OCI-LY3 (cell line): ENCODE measurements at regions not wholly inside any gene's neighbourhood (a gene's known extent, or its start where the extent isn't known, plus 50 kb on each side); places are given as distances from the start of the nearest gene placed in this dataset.

ENCODE experiments used
- EZH2phosphoT487 ChIP-seq: fragments of 200-600 bp; shearing (Covaris generic); IDR thresholded peaks from 2 replicates; pipeline ENCODE4 v1.6.1; 2018; ENCODE audit warnings: antibody characterized with exemption, mixed run types, low read depth
- TF ChIP-seq, protein P1 (sequence below): fragments of 200-600, 300-600 bp; sonication (generic); IDR thresholded peaks from 2 replicates; pipeline ENCODE4 v1.5.1; 2014; ENCODE audit warnings: antibody characterized with exemption, low read length, low read depth

DNA sequence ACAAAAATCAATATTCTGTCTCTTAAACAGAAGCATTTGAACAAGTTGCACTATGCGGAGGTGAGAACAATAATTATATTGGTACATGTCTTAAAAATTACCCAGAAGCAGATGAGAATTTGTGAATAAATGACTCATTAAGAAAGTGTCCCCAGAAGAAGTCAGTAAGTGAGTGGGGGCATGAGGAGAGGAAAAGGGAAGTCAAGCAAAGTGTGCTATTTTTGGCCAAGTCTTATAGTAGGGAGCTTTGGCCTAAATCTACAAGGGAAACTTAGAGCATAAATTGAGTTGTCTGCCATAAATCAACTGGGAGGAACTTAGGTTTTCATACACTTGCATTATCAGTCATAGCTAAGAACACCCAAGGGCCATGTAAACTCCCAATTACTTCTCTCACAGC is 86.9 kb upstream of the SATB1 start:
- no peak for TF ChIP-seq EZH2phosphoT487
- TF ChIP-seq, protein P1, sequence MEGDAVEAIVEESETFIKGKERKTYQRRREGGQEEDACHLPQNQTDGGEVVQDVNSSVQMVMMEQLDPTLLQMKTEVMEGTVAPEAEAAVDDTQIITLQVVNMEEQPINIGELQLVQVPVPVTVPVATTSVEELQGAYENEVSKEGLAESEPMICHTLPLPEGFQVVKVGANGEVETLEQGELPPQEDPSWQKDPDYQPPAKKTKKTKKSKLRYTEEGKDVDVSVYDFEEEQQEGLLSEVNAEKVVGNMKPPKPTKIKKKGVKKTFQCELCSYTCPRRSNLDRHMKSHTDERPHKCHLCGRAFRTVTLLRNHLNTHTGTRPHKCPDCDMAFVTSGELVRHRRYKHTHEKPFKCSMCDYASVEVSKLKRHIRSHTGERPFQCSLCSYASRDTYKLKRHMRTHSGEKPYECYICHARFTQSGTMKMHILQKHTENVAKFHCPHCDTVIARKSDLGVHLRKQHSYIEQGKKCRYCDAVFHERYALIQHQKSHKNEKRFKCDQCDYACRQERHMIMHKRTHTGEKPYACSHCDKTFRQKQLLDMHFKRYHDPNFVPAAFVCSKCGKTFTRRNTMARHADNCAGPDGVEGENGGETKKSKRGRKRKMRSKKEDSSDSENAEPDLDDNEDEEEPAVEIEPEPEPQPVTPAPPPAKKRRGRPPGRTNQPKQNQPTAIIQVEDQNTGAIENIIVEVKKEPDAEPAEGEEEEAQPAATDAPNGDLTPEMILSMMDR: no peak
